ENCODE measurements at regions not wholly inside any gene's neighbourhood (a gene's known extent, or its start where the extent isn't known, plus 50 kb on each side); places are given as distances from the start of the nearest gene placed in this dataset.

GRCh38 chr7:125847055-125847454 lies 917.4 kb upstream of the POT1 start:
- TF ChIP-seq CTCF (conservative IDR thresholded peaks at IDR 0.05 in 1 of 2, IDR thresholded peaks at IDR 0.05 in 1 of 2; ENCODE audit: extremely low read depth in 1 of 2, insufficient read depth in 1 of 2, low read depth in 1 of 2, low read length in 2 of 2) (no peak), EZH2 (IDR thresholded peaks at IDR 0.05; ENCODE audit: borderline replicate concordance, low read length) (no peak)
